Amygdala (tissue), 56 donors: ENCODE measurements at regions not wholly inside any gene's neighbourhood (a gene's known extent, or its start where the extent isn't known, plus 50 kb on each side); places are given as distances from the start of the nearest gene placed in this dataset.

Source experiments
- DNase-seq, 56 donors: peaks; one replicate each; lab custom pipeline; 2025; lab: John Stamatoyannopoulos, UW

DNA sequence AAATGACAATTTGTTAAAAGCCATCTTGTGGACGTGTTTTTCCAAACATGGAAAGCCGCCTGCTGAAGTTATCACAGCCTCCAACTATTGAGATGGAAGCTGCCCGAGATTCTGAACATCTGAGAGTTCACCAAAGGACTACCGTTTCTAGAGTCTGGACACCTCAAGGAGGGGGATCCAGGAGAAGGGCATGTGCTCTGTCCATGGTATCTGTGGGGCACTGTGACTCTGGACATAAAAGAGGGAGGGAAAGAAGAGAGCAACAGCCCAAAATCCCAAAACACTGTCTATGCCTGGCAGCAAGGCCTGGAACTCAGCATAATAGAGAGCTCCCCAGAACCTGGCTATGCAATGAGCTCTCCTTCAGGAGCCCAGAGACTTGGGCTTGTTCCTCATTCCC is 319.9 kb downstream of the EN1 start:
- no peak for DNase-seq

DNA sequence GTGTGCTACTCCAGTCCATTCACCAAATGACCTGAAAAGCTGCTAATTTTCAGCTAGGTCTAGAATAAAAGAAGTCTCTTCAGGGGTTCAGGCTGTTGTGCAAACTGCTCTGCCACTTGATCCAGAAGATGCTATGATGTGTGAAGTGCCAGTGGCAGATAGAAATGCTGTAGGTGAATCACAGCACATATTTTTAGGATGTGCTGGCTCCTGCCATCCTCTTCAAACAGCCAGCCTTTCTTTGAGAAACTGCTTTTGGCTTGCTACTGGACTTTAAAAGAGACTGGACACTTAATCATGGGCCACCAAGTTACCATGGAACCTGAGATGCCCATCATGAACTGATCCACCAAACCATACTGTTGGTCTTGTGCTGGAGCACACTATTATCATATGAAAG is 322.1 kb downstream of the EN1 start:
- DNase-seq: no peak

GRCh38 chr2:118524911-118525310 is 322.5 kb downstream of the EN1 start:
- DNase-seq: no peak

DNA sequence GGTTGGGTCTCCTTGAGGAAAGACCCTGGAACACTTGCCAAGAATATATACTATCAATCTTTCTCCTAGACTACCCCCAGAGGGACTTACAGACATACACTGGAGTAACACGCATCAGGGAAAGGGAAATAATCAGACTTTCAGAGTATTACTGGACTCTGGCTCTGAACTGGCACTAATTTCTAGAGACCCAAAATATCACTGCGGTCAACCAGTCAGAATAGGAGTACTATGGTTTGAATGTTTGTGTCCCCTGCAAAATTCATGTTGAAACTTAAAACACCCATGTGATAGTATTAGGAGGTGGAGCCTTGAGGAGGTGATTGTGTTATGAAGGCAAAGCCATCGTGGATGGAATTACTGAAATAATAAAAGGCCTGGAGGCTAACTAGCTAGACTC is 323.7 kb downstream of the EN1 start:
- no peak for DNase-seq

DNA sequence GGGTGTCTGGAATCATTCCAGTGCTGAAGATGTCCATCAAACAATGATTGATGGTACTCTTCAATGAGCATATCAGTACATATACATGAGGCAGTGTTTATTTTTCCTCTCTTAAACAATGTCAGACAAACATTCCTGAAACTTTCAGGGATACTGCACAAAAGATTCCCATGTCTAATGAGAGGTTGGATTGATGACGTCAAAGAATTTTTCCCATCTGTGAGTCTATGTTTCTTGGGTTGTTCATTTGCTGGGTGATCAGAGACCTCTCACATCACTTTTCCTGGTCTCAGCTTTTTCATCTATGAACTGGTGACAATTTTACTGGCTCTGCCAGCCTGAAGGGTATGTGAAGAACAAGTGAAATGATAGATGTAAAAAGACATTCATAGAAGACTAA is 325.5 kb downstream of the EN1 start:
- DNase-seq: no peak

- no peak for DNase-seq
Observed at GRCh38 chr2:118521272-118521671, 326.2 kb downstream of the EN1 start.

DNA sequence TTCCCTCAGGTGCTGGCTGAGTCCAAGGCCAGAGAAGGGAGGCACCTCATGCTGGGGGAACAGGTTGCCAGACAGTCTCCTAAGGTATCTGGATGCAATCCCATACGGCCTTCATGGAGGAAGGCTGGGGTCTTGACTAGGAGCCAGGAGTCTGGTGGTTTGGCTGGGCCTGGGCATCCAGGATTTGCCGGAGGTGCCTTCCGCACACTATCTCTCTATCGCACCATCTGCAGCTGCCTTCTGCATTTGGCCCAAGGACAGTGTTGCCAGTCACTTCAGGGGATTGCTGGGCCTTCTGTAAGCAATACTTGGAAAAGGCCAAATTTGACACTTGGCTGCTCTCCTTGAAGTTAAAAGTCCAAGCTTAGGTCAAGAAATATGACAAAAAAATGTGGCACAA is 327.2 kb downstream of the EN1 start:
- no peak for DNase-seq

GRCh38 chr2:118519511-118519910 is 327.9 kb downstream of the EN1 start:
- DNase-seq: no peak

- DNase-seq: no peak
Observed at GRCh38 chr2:118510807-118511206, 336.6 kb downstream of the EN1 start.

DNA sequence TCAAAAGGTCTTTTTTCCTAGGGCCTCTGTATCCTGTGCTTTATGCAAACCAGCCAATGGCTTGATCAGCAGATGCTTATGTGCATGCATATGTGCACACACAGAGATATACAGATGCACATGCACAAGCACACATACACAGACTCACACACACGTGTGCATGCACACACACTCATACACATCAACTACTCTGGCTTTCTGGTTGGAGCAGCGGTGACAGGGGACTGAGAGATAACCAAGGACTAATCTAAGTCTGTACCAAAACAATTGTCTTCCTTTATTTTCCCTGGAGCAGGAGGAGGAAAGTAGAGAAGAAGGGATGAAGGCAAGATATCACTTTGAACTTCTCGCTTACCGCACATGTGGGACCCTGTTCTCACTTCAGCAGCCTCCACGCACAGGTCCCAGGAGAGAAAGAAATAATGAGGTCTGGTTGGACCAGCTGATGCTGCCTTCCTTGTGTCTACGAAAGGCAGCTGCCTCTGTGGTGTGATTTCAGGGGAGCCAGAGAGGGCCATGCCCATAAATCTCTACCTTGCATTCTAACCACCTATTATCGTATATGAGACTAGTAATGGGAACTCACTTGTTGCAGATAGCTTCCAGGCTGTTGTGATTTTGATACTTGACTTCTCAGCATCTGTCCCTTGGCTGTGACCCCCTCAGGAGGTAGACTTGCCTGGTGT is 338.0 kb downstream of the EN1 start:
- DNase-seq: no peak

DNA sequence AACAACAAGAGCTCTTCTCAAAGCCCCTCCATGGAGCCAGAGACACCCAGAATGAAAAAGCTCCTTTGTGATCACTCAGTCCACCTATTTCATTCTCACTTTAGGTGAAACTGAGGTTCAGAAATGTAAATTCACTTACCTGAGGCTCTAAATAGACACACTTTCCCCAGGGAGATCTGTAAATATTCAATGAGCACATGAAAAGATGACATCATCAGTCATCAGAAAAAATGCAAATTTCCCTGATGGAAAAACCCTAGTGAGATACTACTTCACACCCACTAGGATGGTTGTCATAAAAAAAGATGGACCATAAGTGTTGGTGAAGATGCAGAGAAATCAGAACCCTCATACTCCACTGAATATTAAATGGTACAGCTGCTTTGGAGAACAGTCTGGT is 339.2 kb downstream of the EN1 start:
- no peak for DNase-seq

DNA sequence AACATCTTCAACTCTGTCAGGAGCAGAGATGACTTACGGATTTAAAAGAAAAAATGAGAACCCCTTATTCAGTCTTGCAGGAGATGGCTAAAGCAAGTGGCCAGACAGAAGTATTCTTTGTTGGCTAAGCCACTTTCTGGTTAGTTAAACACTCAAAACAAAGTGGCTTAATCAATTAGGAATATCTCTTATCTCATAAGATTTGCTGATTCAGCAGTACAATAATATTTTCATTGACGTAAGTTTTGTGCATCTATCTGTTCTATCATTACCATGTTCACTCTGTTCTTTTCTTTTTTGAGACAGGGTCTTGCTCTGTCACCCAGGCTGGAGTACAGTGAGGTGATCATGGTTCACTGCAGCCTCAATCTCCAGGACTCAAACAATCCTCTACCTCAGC is 342.0 kb downstream of the EN1 start:
- no peak for DNase-seq

- DNase-seq: no peak
Observed at GRCh38 chr2:118502106-118502505, 345.3 kb downstream of the EN1 start.

DNA sequence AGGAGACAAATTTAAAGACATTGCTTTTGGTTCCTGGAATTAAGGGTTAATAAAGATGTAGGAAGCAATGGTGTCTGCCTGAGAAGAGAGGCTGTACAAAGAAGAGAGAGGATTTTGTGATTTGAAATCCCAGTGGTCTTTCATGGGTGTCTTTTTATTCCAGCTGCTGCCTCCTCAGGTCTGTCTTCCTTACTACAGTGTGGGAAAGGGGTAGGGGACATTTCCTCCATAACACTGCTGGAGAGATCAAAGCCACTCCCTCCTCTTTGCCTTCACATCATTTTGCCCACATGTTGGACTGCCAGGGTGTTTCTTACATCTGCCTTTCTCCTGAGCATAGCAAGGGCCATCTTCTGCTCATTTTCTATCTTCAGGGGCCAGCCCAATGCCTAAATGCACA is 348.5 kb downstream of the EN1 start:
- no peak for DNase-seq

DNA sequence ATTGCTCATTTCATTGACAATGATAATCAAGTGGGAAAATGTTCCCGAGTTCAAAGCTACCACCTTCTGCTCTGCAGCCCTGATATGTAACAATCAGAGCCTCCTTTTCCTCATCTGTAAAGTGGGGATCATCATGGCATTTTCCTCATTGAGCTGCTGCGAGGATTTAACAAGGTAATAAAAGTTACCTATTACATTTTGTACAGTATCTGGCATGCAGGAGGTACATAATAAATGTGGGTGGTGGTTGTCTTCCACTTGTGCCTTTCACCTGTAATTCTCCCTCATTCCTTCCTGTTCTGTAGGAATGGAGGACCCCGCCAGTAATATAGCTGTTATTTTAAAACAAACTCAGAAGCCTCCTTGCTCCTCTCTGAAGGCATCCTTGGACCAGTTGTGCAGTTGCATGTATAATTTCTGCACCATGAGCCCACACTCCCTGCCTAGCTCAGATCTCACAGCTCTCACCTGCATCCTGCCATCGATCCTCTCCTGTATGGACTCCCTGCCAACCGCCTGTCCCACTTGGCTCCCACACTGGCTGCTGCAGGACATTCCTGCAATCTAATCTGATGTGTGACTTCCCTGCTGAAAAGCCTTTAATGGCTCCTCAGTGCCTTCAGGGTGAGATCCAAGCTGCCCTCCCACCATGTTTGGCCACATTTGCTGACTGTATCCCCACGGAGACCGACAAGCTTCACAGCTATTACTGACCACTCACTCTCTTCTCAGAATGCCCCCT is 350.4 kb downstream of the EN1 start:
- no peak for DNase-seq

GRCh38 chr2:118496467-118496866 is 351.0 kb downstream of the EN1 start:
- DNase-seq: no peak

DNA sequence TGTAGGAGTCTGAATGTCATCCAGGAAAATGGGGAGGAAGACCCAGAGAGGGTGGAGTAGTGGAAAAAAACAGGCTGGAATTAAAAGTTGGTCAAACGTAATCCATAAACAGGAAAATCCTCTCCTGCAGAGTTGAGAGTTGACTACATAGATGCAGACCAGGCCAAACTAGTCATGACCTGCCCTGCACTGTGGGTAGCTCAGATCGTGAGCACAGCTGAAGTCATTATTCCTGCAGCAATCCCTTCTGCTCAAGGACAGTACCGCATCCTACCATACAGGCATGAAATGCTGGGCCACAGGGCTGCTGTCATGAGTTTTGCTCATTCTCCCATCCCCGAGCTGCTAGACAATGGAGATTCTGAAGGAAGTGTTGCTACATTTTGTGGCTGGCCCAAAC is 352.2 kb downstream of the EN1 start:
- DNase-seq: no peak

DNA sequence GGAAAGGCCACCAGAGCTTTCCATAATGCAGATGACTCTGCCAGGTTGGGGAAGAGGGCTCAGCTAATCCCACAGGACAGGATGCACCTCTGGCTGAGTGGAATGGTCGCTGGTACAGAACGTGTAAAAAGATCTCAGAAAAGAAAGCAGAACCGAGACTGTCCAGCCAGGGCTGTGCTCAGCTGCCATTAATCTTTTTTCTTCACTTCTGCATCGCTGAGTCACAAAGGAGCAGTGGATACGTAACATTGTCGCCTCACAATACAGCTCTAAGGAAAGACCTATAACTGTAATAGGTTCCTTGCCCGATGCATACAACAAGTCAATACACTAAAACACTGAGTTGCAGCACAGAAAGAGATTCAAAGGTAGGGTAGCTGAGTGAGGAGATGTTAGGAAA is 354.2 kb downstream of the EN1 start:
- no peak for DNase-seq

- no peak for DNase-seq
Observed at GRCh38 chr2:118492335-118492734, 355.1 kb downstream of the EN1 start.

GRCh38 chr2:118490330-118490729 is 357.1 kb downstream of the EN1 start:
- DNase-seq: no peak

- DNase-seq: no peak
Observed at GRCh38 chr2:118489712-118490299, 357.6 kb downstream of the EN1 start.

GRCh38 chr2:118481299-118481698 is 366.1 kb downstream of the EN1 start:
- no peak for DNase-seq
